ENCODE measurements at regions not wholly inside any gene's neighbourhood (a gene's known extent, or its start where the extent isn't known, plus 50 kb on each side); places are given as distances from the start of the nearest gene placed in this dataset.

DNA sequence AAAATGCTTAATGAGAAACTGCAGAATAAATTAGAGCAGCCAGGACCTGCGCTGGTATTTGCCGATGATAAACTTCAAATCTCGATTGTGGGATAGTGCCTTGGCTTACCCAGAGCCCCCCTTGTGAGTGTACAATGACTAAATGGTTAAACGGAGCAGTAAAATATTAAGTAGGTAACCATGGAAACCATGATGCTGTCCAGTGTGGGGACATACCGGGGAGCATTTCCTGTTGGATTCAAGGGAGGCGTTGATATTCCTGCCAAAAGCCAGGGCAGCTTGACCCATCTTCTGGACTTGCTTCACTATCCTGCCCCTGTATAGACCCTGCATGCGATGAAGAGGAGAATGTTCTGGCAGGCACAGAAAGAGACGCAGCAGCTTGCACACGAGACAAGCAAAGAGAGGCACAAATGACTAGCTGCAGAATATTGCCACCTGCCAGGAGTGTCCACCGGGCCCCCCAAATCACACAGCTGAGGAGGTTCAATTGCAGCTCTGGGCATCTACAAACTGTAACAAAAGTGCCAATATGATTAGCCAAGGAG is 255.3 kb upstream of the TSHZ3 start:
- TF ChIP-seq, protein P1, sequence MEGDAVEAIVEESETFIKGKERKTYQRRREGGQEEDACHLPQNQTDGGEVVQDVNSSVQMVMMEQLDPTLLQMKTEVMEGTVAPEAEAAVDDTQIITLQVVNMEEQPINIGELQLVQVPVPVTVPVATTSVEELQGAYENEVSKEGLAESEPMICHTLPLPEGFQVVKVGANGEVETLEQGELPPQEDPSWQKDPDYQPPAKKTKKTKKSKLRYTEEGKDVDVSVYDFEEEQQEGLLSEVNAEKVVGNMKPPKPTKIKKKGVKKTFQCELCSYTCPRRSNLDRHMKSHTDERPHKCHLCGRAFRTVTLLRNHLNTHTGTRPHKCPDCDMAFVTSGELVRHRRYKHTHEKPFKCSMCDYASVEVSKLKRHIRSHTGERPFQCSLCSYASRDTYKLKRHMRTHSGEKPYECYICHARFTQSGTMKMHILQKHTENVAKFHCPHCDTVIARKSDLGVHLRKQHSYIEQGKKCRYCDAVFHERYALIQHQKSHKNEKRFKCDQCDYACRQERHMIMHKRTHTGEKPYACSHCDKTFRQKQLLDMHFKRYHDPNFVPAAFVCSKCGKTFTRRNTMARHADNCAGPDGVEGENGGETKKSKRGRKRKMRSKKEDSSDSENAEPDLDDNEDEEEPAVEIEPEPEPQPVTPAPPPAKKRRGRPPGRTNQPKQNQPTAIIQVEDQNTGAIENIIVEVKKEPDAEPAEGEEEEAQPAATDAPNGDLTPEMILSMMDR (IDR thresholded peaks at IDR 0.05): no peak
- no peak for TF ChIP-seq POLR2AphosphoS5 (IDR thresholded peaks at IDR 0.05)

Measured in upper lobe of left lung (tissue), 4 donors.